ENCODE measurements at regions not wholly inside any gene's neighbourhood (a gene's known extent, or its start where the extent isn't known, plus 50 kb on each side); places are given as distances from the start of the nearest gene placed in this dataset.
A peak's percentile ranks its signal among the peaks of the same experiment; 100 is the strongest.

GRCh38 chr4:126935801-126936200 is 697.0 kb upstream of the INTU start:
- H3K4me3 ChIP-seq, result no peak overlapping the region
- DNase-seq, result no peak
- H3K9me3 ChIP-seq (ENCODE audit: control insufficient read depth in 4 of 4, insufficient read depth in 3 of 4, low read length in 3 of 4), result peaks cover 0 to 2% (median 0%) of the 10 kb centered on the region in 4 donors
- H3K36me3 ChIP-seq (ENCODE audit: control insufficient read depth in 4 of 4, insufficient read depth in 4 of 4, low read length in 4 of 4), result no peaks in the 10 kb centered on the region
- 86 to 87% methylated on average over 4 of the region's 4 CpGs for WGBS, 2 donors
- H3K4me1 ChIP-seq (ENCODE audit: control insufficient read depth in 5 of 5, insufficient read depth in 5 of 5, low read length in 5 of 5), result peaks cover 0 to 24% (median 0%) of the 10 kb centered on the region in 5 donors
- TF ChIP-seq, protein P1, sequence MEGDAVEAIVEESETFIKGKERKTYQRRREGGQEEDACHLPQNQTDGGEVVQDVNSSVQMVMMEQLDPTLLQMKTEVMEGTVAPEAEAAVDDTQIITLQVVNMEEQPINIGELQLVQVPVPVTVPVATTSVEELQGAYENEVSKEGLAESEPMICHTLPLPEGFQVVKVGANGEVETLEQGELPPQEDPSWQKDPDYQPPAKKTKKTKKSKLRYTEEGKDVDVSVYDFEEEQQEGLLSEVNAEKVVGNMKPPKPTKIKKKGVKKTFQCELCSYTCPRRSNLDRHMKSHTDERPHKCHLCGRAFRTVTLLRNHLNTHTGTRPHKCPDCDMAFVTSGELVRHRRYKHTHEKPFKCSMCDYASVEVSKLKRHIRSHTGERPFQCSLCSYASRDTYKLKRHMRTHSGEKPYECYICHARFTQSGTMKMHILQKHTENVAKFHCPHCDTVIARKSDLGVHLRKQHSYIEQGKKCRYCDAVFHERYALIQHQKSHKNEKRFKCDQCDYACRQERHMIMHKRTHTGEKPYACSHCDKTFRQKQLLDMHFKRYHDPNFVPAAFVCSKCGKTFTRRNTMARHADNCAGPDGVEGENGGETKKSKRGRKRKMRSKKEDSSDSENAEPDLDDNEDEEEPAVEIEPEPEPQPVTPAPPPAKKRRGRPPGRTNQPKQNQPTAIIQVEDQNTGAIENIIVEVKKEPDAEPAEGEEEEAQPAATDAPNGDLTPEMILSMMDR (IDR thresholded peaks at IDR 0.05; ENCODE audit: control extremely low read depth, extremely low read depth), result no peak
- H3K9ac ChIP-seq (ENCODE audit: insufficient read depth in 1 of 2, low read length in 2 of 2), result no peak overlapping the region
- H3K27me3 ChIP-seq (ENCODE audit: control insufficient read depth in 3 of 3, insufficient read depth in 3 of 3, low read length in 2 of 3), result no peaks in the 10 kb centered on the region
- ATAC-seq (ENCODE audit: insufficient read depth, low FRiP score), result no peak
- no peak overlapping the region for H3K27ac ChIP-seq (ENCODE audit: low read depth in 1 of 2, low read length in 1 of 2)

- H3K4me3 ChIP-seq, result no peak overlapping the region
- H3K27me3 ChIP-seq (ENCODE audit: control insufficient read depth in 3 of 3, insufficient read depth in 3 of 3, low read length in 2 of 3), result no peaks in the 10 kb centered on the region
- TF ChIP-seq, protein P1 (IDR thresholded peaks at IDR 0.05; ENCODE audit: control extremely low read depth, extremely low read depth), result no peak
- no peak for ATAC-seq (ENCODE audit: insufficient read depth, low FRiP score)
- H3K27ac ChIP-seq (ENCODE audit: low read depth in 1 of 2, low read length in 1 of 2), result no peak overlapping the region
- DNase-seq, result peak in 2 of 3 donors; percentile 40 to 50
- peaks cover 0 to 24% (median 0%) of the 10 kb centered on the region in 5 donors for H3K4me1 ChIP-seq (ENCODE audit: control insufficient read depth in 5 of 5, insufficient read depth in 5 of 5, low read length in 5 of 5)
- H3K9me3 ChIP-seq (ENCODE audit: control insufficient read depth in 4 of 4, insufficient read depth in 3 of 4, low read length in 3 of 4), result peaks cover 0 to 2% (median 0%) of the 10 kb centered on the region in 4 donors
- no peak overlapping the region for H3K9ac ChIP-seq (ENCODE audit: insufficient read depth in 1 of 2, low read length in 2 of 2)
- no peaks in the 10 kb centered on the region for H3K36me3 ChIP-seq (ENCODE audit: control insufficient read depth in 4 of 4, insufficient read depth in 4 of 4, low read length in 4 of 4)
Measured at GRCh38 chr4:126937342-126937741, 695.4 kb upstream of the INTU start.

GRCh38 chr4:126937846-126938422 is 694.8 kb upstream of the INTU start:
- H3K36me3 ChIP-seq (ENCODE audit: control insufficient read depth in 4 of 4, insufficient read depth in 4 of 4, low read length in 4 of 4), result no peaks in the 10 kb centered on the region
- H3K27me3 ChIP-seq (ENCODE audit: control insufficient read depth in 3 of 3, insufficient read depth in 3 of 3, low read length in 2 of 3), result no peaks in the 10 kb centered on the region
- peak in 2 of 3 donors; percentile 79 to 85 for DNase-seq
- H3K4me1 ChIP-seq (ENCODE audit: control insufficient read depth in 5 of 5, insufficient read depth in 5 of 5, low read length in 5 of 5), result peaks cover 0 to 24% (median 0%) of the 10 kb centered on the region in 5 donors
- H3K27ac ChIP-seq (ENCODE audit: low read depth in 1 of 2, low read length in 1 of 2), result no peak overlapping the region
- peaks cover 0 to 2% (median 0%) of the 10 kb centered on the region in 4 donors for H3K9me3 ChIP-seq (ENCODE audit: control insufficient read depth in 4 of 4, insufficient read depth in 3 of 4, low read length in 3 of 4)
- ATAC-seq (ENCODE audit: insufficient read depth, low FRiP score), result no peak
- TF ChIP-seq, protein P1 (IDR thresholded peaks at IDR 0.05; ENCODE audit: control extremely low read depth, extremely low read depth), result no peak
- H3K4me3 ChIP-seq, result no peak overlapping the region
- no peak overlapping the region for H3K9ac ChIP-seq (ENCODE audit: insufficient read depth in 1 of 2, low read length in 2 of 2)
- 85 to 89% methylated on average over 2 of the region's 2 CpGs for WGBS, 2 donors

- DNase-seq (no peak), ATAC-seq (ENCODE audit: insufficient read depth, low FRiP score) (no peak)
- no peak overlapping the region for H3K9ac ChIP-seq (ENCODE audit: insufficient read depth in 1 of 2, low read length in 2 of 2)
- H3K4me1 ChIP-seq (ENCODE audit: control insufficient read depth in 5 of 5, insufficient read depth in 5 of 5, low read length in 5 of 5), result peaks cover 0 to 24% (median 0%) of the 10 kb centered on the region in 5 donors
- peaks cover 0 to 2% (median 0%) of the 10 kb centered on the region in 4 donors for H3K9me3 ChIP-seq (ENCODE audit: control insufficient read depth in 4 of 4, insufficient read depth in 3 of 4, low read length in 3 of 4)
- H3K36me3 ChIP-seq (ENCODE audit: control insufficient read depth in 4 of 4, insufficient read depth in 4 of 4, low read length in 4 of 4), result no peaks in the 10 kb centered on the region
- TF ChIP-seq, protein P1 (IDR thresholded peaks at IDR 0.05; ENCODE audit: control extremely low read depth, extremely low read depth), result no peak
- H3K27ac ChIP-seq (ENCODE audit: low read depth in 1 of 2, low read length in 1 of 2), result no peak overlapping the region
- no peak overlapping the region for H3K4me3 ChIP-seq
- whole genome bisulfite sequencing, 2 donors, result 55 to 70% methylated on average over 2 of the region's 2 CpGs
- H3K27me3 ChIP-seq (ENCODE audit: control insufficient read depth in 3 of 3, insufficient read depth in 3 of 3, low read length in 2 of 3), result no peaks in the 10 kb centered on the region
Measured at GRCh38 chr4:126939401-126939800, 693.4 kb upstream of the INTU start.

Measured in lung (tissue), 11 donors.